ENCODE measurements at regions not wholly inside any gene's neighbourhood (a gene's known extent, or its start where the extent isn't known, plus 50 kb on each side); places are given as distances from the start of the nearest gene placed in this dataset.
"Not testable (repeated sequence)": the region's sequence is repeated elsewhere in the genome, so short reads cannot be mapped to it uniquely, and the experiment has no call there.

DNA sequence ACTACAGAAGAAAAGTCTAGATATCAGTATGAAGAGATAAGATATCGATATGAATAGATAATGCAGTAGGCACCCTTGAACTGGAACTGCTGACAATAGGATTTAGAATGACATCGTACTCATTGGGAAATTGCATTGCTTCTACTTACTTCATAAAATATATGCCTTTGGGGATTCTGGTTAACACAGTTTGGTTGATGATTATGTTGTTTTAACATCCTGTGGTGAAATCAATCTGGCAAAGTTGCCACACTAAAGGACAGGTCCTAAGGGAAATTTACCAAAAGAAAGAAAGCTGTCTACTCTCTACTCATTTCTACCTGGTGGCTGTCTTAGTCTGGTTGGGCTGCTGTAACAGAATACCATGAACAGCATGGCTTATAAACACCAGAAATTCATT is 417.4 kb upstream of the DPH6 start:
- TF ChIP-seq POLR2A (IDR thresholded peaks at IDR 0.05) (no peak), EP300 (IDR thresholded peaks at IDR 0.05) (no peak), CTCF (IDR thresholded peaks at IDR 0.05) (no peak), POLR2AphosphoS5 (IDR thresholded peaks at IDR 0.05) (no peak)
- intact Hi-C loops (cut with DNase I): no loop called here
- H3K4me3 ChIP-seq: no peak overlapping the region
- no peak for DNase-seq
- H3K36me3 ChIP-seq: no peaks in the 10 kb centered on the region
- no peaks in the 10 kb centered on the region for H3K4me1 ChIP-seq
- H3K27ac ChIP-seq: no peak overlapping the region
- no peaks in the 10 kb centered on the region for H3K9me3 ChIP-seq
- no peaks in the 10 kb centered on the region for H3K27me3 ChIP-seq
- 87 to 91% methylated on average over 2 of the region's 2 CpGs for WGBS, 2 donors

DNA sequence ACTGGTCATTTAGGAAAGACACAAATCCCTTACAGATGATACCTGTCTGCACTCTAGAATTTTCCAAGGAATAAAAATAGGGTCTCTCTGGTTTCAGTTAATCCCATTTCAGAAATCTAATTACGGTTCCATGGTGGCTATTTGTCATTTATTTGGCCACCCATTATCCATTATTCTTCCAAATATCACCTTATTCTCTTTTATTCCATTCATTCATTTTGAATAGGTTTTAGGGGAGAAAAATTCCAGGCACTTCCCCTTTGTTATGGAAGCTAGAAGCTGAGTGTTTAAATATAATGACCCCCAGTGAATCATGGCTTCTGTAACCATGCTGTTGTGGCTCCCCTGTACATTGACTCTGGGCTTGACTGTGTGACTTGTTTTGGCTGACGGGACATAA is 420.8 kb upstream of the DPH6 start:
- Histone ChIP-seq H3K27ac (no peak overlapping the region), H3K36me3 (no peaks in the 10 kb centered on the region), H3K27me3 (no peaks in the 10 kb centered on the region), H3K9me3 (no peaks in the 10 kb centered on the region), H3K4me3 (no peak overlapping the region), H3K4me1 (no peaks in the 10 kb centered on the region)
- WGBS, 2 donors: 84 to 88% methylated on average over 2 of the region's 2 CpGs
- DNase-seq: no peak
- no peak for TF ChIP-seq POLR2A (IDR thresholded peaks at IDR 0.05)
- TF ChIP-seq EP300 (IDR thresholded peaks at IDR 0.05): no peak
- TF ChIP-seq POLR2AphosphoS5 (IDR thresholded peaks at IDR 0.05): no peak
- no peak for TF ChIP-seq CTCF (IDR thresholded peaks at IDR 0.05)
- intact Hi-C loops (cut with DNase I): no loop called here

- H3K4me1 ChIP-seq; H3K27me3 ChIP-seq; H3K9me3 ChIP-seq; H3K36me3 ChIP-seq; intact Hi-C loops (cut with DNase I); H3K4me3 ChIP-seq; H3K27ac ChIP-seq; DNase-seq: not testable (repeated sequence)
- WGBS, 2 donors: 89 to 93% methylated on average over 17 of the region's 17 CpGs
Observed at GRCh38 chr15:35967968-35968367, 422.0 kb upstream of the DPH6 start.

GRCh38 chr15:35973029-35973428 is 427.1 kb upstream of the DPH6 start:
- H3K27ac ChIP-seq: no peak overlapping the region
- WGBS, 2 donors: 54 to 58% methylated on average over 1 of the region's 1 CpG
- no peaks in the 10 kb centered on the region for H3K27me3 ChIP-seq
- H3K36me3 ChIP-seq: no peaks in the 10 kb centered on the region
- no peak for DNase-seq
- no peaks in the 10 kb centered on the region for H3K4me1 ChIP-seq
- TF ChIP-seq EP300 (IDR thresholded peaks at IDR 0.05): no peak
- H3K4me3 ChIP-seq: no peak overlapping the region
- intact Hi-C loops (cut with DNase I): no loop called here
- no peaks in the 10 kb centered on the region for H3K9me3 ChIP-seq

DNA sequence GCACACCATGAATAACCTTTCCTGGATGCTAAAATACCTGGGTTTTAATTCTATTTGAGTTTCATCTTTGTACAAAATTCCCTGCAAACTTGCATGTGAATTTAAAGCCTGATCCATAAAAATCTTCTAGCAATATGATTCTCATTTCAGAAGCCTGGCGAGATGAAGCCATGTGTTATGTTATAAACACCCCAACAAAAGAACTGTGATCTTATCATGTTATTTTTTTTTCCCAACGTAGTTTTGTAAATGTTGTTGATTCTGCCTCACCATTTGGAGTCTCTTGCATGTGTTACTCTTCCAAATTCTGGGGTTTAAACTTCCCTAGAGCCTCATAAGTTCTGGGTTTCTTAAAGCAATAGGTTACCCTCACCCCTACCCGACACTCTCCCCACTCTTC is 428.1 kb upstream of the DPH6 start:
- H3K9me3 ChIP-seq: no peaks in the 10 kb centered on the region
- no peaks in the 10 kb centered on the region for H3K27me3 ChIP-seq
- H3K4me3 ChIP-seq: no peak overlapping the region
- intact Hi-C loops (cut with DNase I): no loop called here
- 66 to 72% methylated on average over 3 of the region's 3 CpGs for WGBS, 2 donors
- TF ChIP-seq CTCF (IDR thresholded peaks at IDR 0.05) (no peak), POLR2AphosphoS5 (IDR thresholded peaks at IDR 0.05) (no peak), EP300 (IDR thresholded peaks at IDR 0.05) (no peak), POLR2A (IDR thresholded peaks at IDR 0.05) (no peak)
- no peaks in the 10 kb centered on the region for H3K4me1 ChIP-seq
- no peak overlapping the region for H3K27ac ChIP-seq
- no peak for DNase-seq
- H3K36me3 ChIP-seq: no peaks in the 10 kb centered on the region

DNA sequence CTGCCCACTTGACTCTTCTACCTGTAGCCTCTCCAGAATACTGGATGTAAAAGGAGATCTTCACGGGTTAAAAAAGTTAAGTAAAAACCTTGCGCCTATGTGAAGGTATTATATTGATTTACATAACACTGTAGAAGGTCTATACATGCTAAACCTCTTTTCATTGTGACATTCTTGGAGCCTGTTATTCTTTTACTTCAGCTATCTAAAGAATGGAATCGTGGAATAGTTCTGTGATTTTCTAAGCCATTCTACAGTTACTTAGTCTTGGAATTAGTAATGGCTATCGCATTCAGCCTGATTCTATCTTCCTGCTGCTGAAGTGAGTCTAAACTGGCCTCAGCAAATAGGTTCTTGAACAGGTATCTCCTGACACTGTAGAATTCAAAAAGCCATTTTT is 430.0 kb upstream of the DPH6 start:
- Histone ChIP-seq H3K4me3 (no peak overlapping the region), H3K9me3 (no peaks in the 10 kb centered on the region), H3K36me3 (no peaks in the 10 kb centered on the region), H3K27me3 (no peaks in the 10 kb centered on the region), H3K4me1 (no peaks in the 10 kb centered on the region), H3K27ac (no peak overlapping the region)
- no peak for DNase-seq
- WGBS, 2 donors: 89 to 91% methylated on average over 4 of the region's 4 CpGs
- intact Hi-C loops (cut with DNase I): no loop called here
- TF ChIP-seq POLR2AphosphoS5 (IDR thresholded peaks at IDR 0.05): no peak
- no peak for TF ChIP-seq POLR2A (IDR thresholded peaks at IDR 0.05)
- no peak for TF ChIP-seq EP300 (IDR thresholded peaks at IDR 0.05)
- no peak for TF ChIP-seq CTCF (IDR thresholded peaks at IDR 0.05)
